OCI-LY1 (cell line): ENCODE measurements at regions not wholly inside any gene's neighbourhood (a gene's known extent, or its start where the extent isn't known, plus 50 kb on each side); places are given as distances from the start of the nearest gene placed in this dataset.

Experiments used
- H2AFZ ChIP-seq: fragments of 200-600 bp; sonication (generic), shearing (Covaris generic); 2 replicates; pipeline ENCODE4 v1.6.0; 2014; ENCODE audit warnings: antibody characterized with exemption, mild to moderate bottlenecking, low read length
- H3F3A ChIP-seq: fragments of 200-600 bp; sonication (generic), shearing (Covaris generic); 2 replicates; pipeline ENCODE4 v1.6.0; 2014; ENCODE audit warnings: mild to moderate bottlenecking, antibody characterized with exemption, low read length, moderate library complexity; ENCODE audit not compliant: insufficient read depth
- H3K27ac ChIP-seq: fragments of 200-600 bp; sonication (generic); 2 replicates; pipeline ENCODE4 v1.5.1; 2014; ENCODE audit warnings: low read length, mixed run types, mild to moderate bottlenecking, low read depth; ENCODE audit not compliant: poor library complexity, severe bottlenecking
- H3K27me3 ChIP-seq: fragments of 200-600 bp; sonication (generic); 2 replicates; pipeline ENCODE4 v1.6.0; 2014; ENCODE audit warnings: antibody characterized with exemption, mild to moderate bottlenecking, low read length, moderate library complexity; ENCODE audit not compliant: insufficient read depth
- H3K36me3 ChIP-seq: fragments of 200-600 bp; sonication (generic); 2 replicates; pipeline ENCODE4 v1.6.1; 2014; ENCODE audit warnings: mild to moderate bottlenecking, antibody characterized with exemption, low read length, moderate library complexity, mixed read lengths; ENCODE audit not compliant: insufficient read depth
- H3K4me1 ChIP-seq: fragments of 200-600 bp; sonication (generic); 2 replicates; pipeline ENCODE4 v1.5.1; 2014; ENCODE audit warnings: mild to moderate bottlenecking, low read length, moderate library complexity; ENCODE audit not compliant: insufficient read depth, severe bottlenecking
- H3K4me2 ChIP-seq: fragments of 200-600 bp; sonication (generic), shearing (Covaris generic); 2 replicates; pipeline ENCODE4 v1.6.1; 2014; ENCODE audit warnings: low read length
- H3K4me3 ChIP-seq: fragments of 200-600 bp; sonication (generic); 2 replicates; pipeline ENCODE4 v1.5.1; 2014; ENCODE audit warnings: low read length, low read depth, mild to moderate bottlenecking, mixed read lengths; ENCODE audit not compliant: poor library complexity, severe bottlenecking
- H3K79me2 ChIP-seq: fragments of 200-600 bp; shearing (Covaris generic); 2 replicates; pipeline ENCODE4 v1.6.1; 2016; ENCODE audit warnings: mixed run types, low read length, mixed read lengths; ENCODE audit not compliant: insufficient read depth
- H3K9ac ChIP-seq: fragments of 200-600 bp; sonication (generic), shearing (Covaris generic); 2 replicates; pipeline ENCODE4 v1.6.1; 2014; ENCODE audit warnings: mild to moderate bottlenecking, low read length, mixed read lengths
- H3K9me2 ChIP-seq: fragments of 200-600 bp; sonication (generic), shearing (Covaris generic); 2 replicates; pipeline ENCODE4 v1.6.1; 2014; ENCODE audit warnings: low read depth, mild to moderate bottlenecking, low read length, mixed read lengths
- H3K9me3 ChIP-seq: fragments of 200-600 bp; shearing (Covaris generic); 2 replicates; pipeline ENCODE4 v1.6.1; 2014; ENCODE audit warnings: low read length, mixed read lengths
- H4K20me1 ChIP-seq: fragments of 200-600 bp; sonication (generic), shearing (Covaris generic); 2 replicates; pipeline ENCODE4 v1.6.0; 2016; ENCODE audit warnings: mild to moderate bottlenecking, low read length; ENCODE audit not compliant: insufficient read depth
- CTCF ChIP-seq: fragments of 200-600 bp; sonication (generic), shearing (Covaris generic); IDR thresholded peaks from 2 replicates; pipeline ENCODE4 v1.5.1; 2017; ENCODE audit warnings: mild to moderate bottlenecking, antibody characterized with exemption, low read length, moderate library complexity, mixed read lengths
- EZH2 ChIP-seq: fragments of 200-600 bp; sonication (generic), shearing (Covaris generic); IDR thresholded peaks from 2 replicates; pipeline ENCODE4 v1.8.0; 2017; ENCODE audit warnings: borderline replicate concordance, mixed run types, mild to moderate bottlenecking, antibody characterized with exemption, low read length, moderate library complexity, mixed read lengths

- Histone ChIP-seq H3K27me3 (no peaks in the 10 kb centered on the region), H3F3A (no peaks in the 10 kb centered on the region), H3K9me3 (no peaks in the 10 kb centered on the region), H3K9me2 (no peaks in the 10 kb centered on the region), H2AFZ (no peak overlapping the region), H3K4me1 (peaks cover 9% of the 10 kb centered on the region), H3K4me3 (no peak overlapping the region), H3K36me3 (no peaks in the 10 kb centered on the region), H3K79me2 (no peaks in the 10 kb centered on the region), H3K27ac (no peak overlapping the region), H4K20me1 (no peaks in the 10 kb centered on the region), H3K4me2 (no peak overlapping the region), H3K9ac (no peak overlapping the region)
- TF ChIP-seq CTCF (no peak), EZH2 (no peak)
Measured at GRCh38 chr5:125032286-125032685, 285.8 kb upstream of the ZNF608 start.

- Histone ChIP-seq H4K20me1 (no peaks in the 10 kb centered on the region), H3K36me3 (no peaks in the 10 kb centered on the region), H3K9me3 (no peaks in the 10 kb centered on the region), H3K4me3 (no peak overlapping the region), H3K4me1 (peaks cover 23% of the 10 kb centered on the region), H3K27ac (no peak overlapping the region), H3K27me3 (no peaks in the 10 kb centered on the region), H3K79me2 (no peaks in the 10 kb centered on the region), H3K9ac (no peak overlapping the region), H3K9me2 (no peaks in the 10 kb centered on the region), H3K4me2 (no peak overlapping the region), H2AFZ (no peak overlapping the region), H3F3A (no peaks in the 10 kb centered on the region)
- no peak for TF ChIP-seq CTCF
- no peak for TF ChIP-seq EZH2
Measured at GRCh38 chr5:125033602-125034001, 287.2 kb upstream of the ZNF608 start.

DNA sequence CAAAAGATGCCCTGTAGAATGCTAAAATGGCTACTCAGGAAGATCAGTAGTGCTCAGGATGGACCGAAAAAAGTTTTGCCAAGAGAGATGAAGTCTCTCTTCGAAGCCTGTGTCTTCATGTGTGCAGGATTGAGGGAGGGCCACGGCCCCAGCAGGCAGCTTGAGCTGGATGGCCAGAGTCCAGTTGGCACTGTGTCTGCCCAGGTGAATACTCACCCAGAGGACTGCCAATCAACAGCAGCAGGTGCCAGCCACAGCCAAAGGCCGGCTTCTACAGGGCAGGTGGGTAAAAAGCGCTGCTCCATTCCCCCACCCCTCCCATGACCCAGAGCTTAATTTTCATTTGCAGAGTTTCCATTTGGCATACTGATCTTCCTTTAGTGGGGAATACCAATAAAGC lies 287.9 kb upstream of the ZNF608 start:
- H3K79me2 ChIP-seq = no peaks in the 10 kb centered on the region
- no peaks in the 10 kb centered on the region for H3K9me3 ChIP-seq
- TF ChIP-seq CTCF (no peak), EZH2 (no peak)
- no peaks in the 10 kb centered on the region for H3K27me3 ChIP-seq
- no peak overlapping the region for H3K9ac ChIP-seq
- no peaks in the 10 kb centered on the region for H4K20me1 ChIP-seq
- H3K4me2 ChIP-seq = no peak overlapping the region
- H2AFZ ChIP-seq = no peak overlapping the region
- H3K4me1 ChIP-seq = peaks cover 30% of the 10 kb centered on the region
- no peaks in the 10 kb centered on the region for H3F3A ChIP-seq
- no peak overlapping the region for H3K27ac ChIP-seq
- H3K9me2 ChIP-seq = no peaks in the 10 kb centered on the region
- H3K36me3 ChIP-seq = no peaks in the 10 kb centered on the region
- H3K4me3 ChIP-seq = no peak overlapping the region
